HEK293 (cell line): ENCODE measurements at regions not wholly inside any gene's neighbourhood (a gene's known extent, or its start where the extent isn't known, plus 50 kb on each side); places are given as distances from the start of the nearest gene placed in this dataset.

Experiments
- BCL11B ChIP-seq: fragments of 450-650 bp; formaldehyde crosslinking; IDR thresholded peaks from 2 replicates; pipeline ENCODE4 v1.5.1; 2016; ENCODE audit warnings: low read depth, missing biosample characterization, missing genetic modification characterization
- FEZF1 ChIP-seq: fragments of 450-650 bp; formaldehyde crosslinking; IDR thresholded peaks from 2 replicates; pipeline ENCODE4 v1.5.1; 2016; ENCODE audit warnings: missing biosample characterization, missing genetic modification characterization
- GFI1B ChIP-seq: fragments of 450-650 bp; formaldehyde crosslinking; IDR thresholded peaks from 2 replicates; pipeline ENCODE4 v1.5.1; 2016; ENCODE audit warnings: missing biosample characterization, missing genetic modification characterization
- GLIS1 ChIP-seq: fragments of 450-650 bp; formaldehyde crosslinking; IDR thresholded peaks from 2 replicates; pipeline ENCODE4 v1.5.1; 2016; ENCODE audit warnings: missing biosample characterization, missing genetic modification characterization
- KLF17 ChIP-seq: fragments of 450-650 bp; formaldehyde crosslinking; IDR thresholded peaks from 2 replicates; pipeline ENCODE4 v1.5.1; 2016; ENCODE audit warnings: missing biosample characterization, missing genetic modification characterization
- KLF9 ChIP-seq: fragments of 450-650 bp; formaldehyde crosslinking; IDR thresholded peaks from 2 replicates; pipeline ENCODE4 v1.5.1; 2016; ENCODE audit warnings: missing biosample characterization, missing genetic modification characterization, low read depth
- PATZ1 ChIP-seq: fragments of 450-650 bp; formaldehyde crosslinking; IDR thresholded peaks from 2 replicates; pipeline ENCODE4 v1.5.1; 2016; ENCODE audit warnings: missing biosample characterization, missing genetic modification characterization
- PRDM10 ChIP-seq: fragments of 450-650 bp; formaldehyde crosslinking; IDR thresholded peaks from 2 replicates; pipeline ENCODE4 v1.5.1; 2016; ENCODE audit warnings: missing biosample characterization, missing genetic modification characterization
- TRIM28 ChIP-seq: IDR thresholded peaks from 2 replicates; pipeline ENCODE4 v1.6.1; 2011; ENCODE audit warnings: low read length, control low read depth, borderline replicate concordance
- ZBTB48 ChIP-seq: fragments of 450-650 bp; formaldehyde crosslinking; IDR thresholded peaks from 2 replicates; pipeline ENCODE4 v1.5.1; 2016; ENCODE audit warnings: missing biosample characterization, missing genetic modification characterization
- ZBTB8A ChIP-seq: fragments of 450-650 bp; formaldehyde crosslinking; IDR thresholded peaks from 2 replicates; pipeline ENCODE4 v1.5.1; 2016; ENCODE audit warnings: missing biosample characterization, missing genetic modification characterization
- ZNF132 ChIP-seq: fragments of 450-650 bp; formaldehyde crosslinking; IDR thresholded peaks from 2 replicates; pipeline ENCODE4 v1.5.1; 2017; ENCODE audit warnings: missing biosample characterization, missing genetic modification characterization, borderline replicate concordance
- ZNF335 ChIP-seq: fragments of 450-650 bp; formaldehyde crosslinking; conservative IDR thresholded peaks from 2 replicates; pipeline ENCODE4 v1.5.1; 2016; ENCODE audit warnings: missing biosample characterization, missing genetic modification characterization
- ZNF341 ChIP-seq: fragments of 450-650 bp; formaldehyde crosslinking; IDR thresholded peaks from 2 replicates; pipeline ENCODE4; 2016; ENCODE audit warnings: low read depth, missing biosample characterization, missing genetic modification characterization
- ZNF518A ChIP-seq: fragments of 450-650 bp; formaldehyde crosslinking; conservative IDR thresholded peaks from 2 replicates; pipeline ENCODE4 v1.5.1; 2016; ENCODE audit warnings: low read depth, missing biosample characterization, missing genetic modification characterization
- ZNF596 ChIP-seq: fragments of 450-650 bp; IDR thresholded peaks from 2 replicates; pipeline ENCODE4 v1.5.0; 2018; ENCODE audit warnings: missing biosample characterization, mild to moderate bottlenecking, missing genetic modification characterization, moderate library complexity
- ZNF629 ChIP-seq: fragments of 450-650 bp; formaldehyde crosslinking; IDR thresholded peaks from 2 replicates; pipeline ENCODE4 v1.5.1; 2017; ENCODE audit warnings: missing biosample characterization, missing genetic modification characterization
- ZNF645 ChIP-seq: fragments of 450-650 bp; formaldehyde crosslinking; IDR thresholded peaks from 2 replicates; pipeline ENCODE4; 2016; ENCODE audit warnings: missing biosample characterization, missing genetic modification characterization
- ZNF692 ChIP-seq: fragments of 450-650 bp; formaldehyde crosslinking; IDR thresholded peaks from 2 replicates; pipeline ENCODE4 v1.5.1; 2016; ENCODE audit warnings: missing biosample characterization, missing genetic modification characterization
- ZNF704 ChIP-seq: fragments of 450-650 bp; formaldehyde crosslinking; IDR thresholded peaks from 2 replicates; pipeline ENCODE4 v1.5.1; 2016; ENCODE audit warnings: missing biosample characterization, missing genetic modification characterization
- ZNF707 ChIP-seq: fragments of 450-650 bp; formaldehyde crosslinking; IDR thresholded peaks from 2 replicates; pipeline ENCODE4 v1.5.1; 2016; ENCODE audit warnings: missing biosample characterization, missing genetic modification characterization
- ZNF76 ChIP-seq: fragments of 450-650 bp; formaldehyde crosslinking; IDR thresholded peaks from 2 replicates; pipeline ENCODE4; 2016; ENCODE audit warnings: low read depth, missing biosample characterization, missing genetic modification characterization, borderline replicate concordance

GRCh38 chr22:25419247-25420113, 145.0 kb upstream of the GRK3 start (continued):
- no peak for TF ChIP-seq ZNF707 (tag by site-specific recombination)
- TF ChIP-seq GLIS1 = peak; percentile 78
- peak; percentile 43; the same call in 1 of the 2 replicates for TF ChIP-seq PRDM10 (tag by site-specific recombination)
- TF ChIP-seq ZNF645 (tag by site-specific recombination) = no peak
- peak; percentile 76 for TF ChIP-seq ZNF335 (tag by site-specific recombination)
- peak; percentile 99 for TF ChIP-seq ZNF692 (tag by site-specific recombination)
- no peak for TF ChIP-seq ZBTB8A (tag by site-specific recombination)
- 0 out of 2 replicates have a peak, but pooled peaks have one; percentile 27 for TF ChIP-seq ZNF76
- TF ChIP-seq ZNF596 (tag by site-specific recombination) = no peak
- TF ChIP-seq ZNF132 (tag by site-specific recombination) = no peak
- peak; percentile 77 for TF ChIP-seq ZNF341 (tag by site-specific recombination)
- peak; percentile 54 for TF ChIP-seq PATZ1 (tag by site-specific recombination)
- no peak for TF ChIP-seq ZNF518A (tag by site-specific recombination)
- TF ChIP-seq TRIM28 = peak; percentile 42; the same call in 1 of the 2 replicates
- TF ChIP-seq ZNF704 (tag by site-specific recombination) = no peak
- TF ChIP-seq ZNF629 (tag by site-specific recombination) = peak; percentile 82
- no peak for TF ChIP-seq KLF9 (tag by site-specific recombination)
- TF ChIP-seq BCL11B (tag by site-specific recombination) = no peak
- TF ChIP-seq GFI1B (tag by site-specific recombination) = no peak
- TF ChIP-seq ZBTB48 (tag by site-specific recombination) = peak; percentile 75
- peak; percentile 20; the same call in 1 of the 2 replicates for TF ChIP-seq FEZF1 (tag by site-specific recombination)
- TF ChIP-seq KLF17 (tag by site-specific recombination) = no peak
